H1 (cell line): ENCODE measurements at regions not wholly inside any gene's neighbourhood (a gene's known extent, or its start where the extent isn't known, plus 50 kb on each side); places are given as distances from the start of the nearest gene placed in this dataset.

Experiments used
- CTCF ChIA-PET: fragments of 300-600 bp; sonication (Branson Sonifier 250); formaldehyde crosslinking; loops from one replicate; lab custom pipeline; 2021; ENCODE audit not compliant: partially characterized antibody; lab: Charles Lee
- POLR2A ChIA-PET: fragments of 300-600 bp; sonication (Branson Sonifier 250); formaldehyde crosslinking; loops from one replicate; lab custom pipeline; 2021; ENCODE audit warnings: inconsistent platforms; ENCODE audit not compliant: partially characterized antibody; lab: Charles Lee
- DNase-seq, 2 experiments: peaks; one replicate each; pipeline versions ENCODE4 v3.0.0 to v3.0.0-alpha.2; 2010 to 2022; ENCODE audit warnings: low spot score in 2 of 2, low read depth in 1 of 2, mixed read lengths in 1 of 2
- FAIRE-seq: peaks from 2 replicates; lab custom pipeline; 2011; peaks lifted over from hg19 to GRCh38; lab: Jason Lieb, UNC
- H2AFZ ChIP-seq: 2 replicates; pipeline ENCODE4 v1.8.1; 2012; ENCODE audit warnings: low read length, inconsistent platforms
- H2AK5ac ChIP-seq: 2 replicates; pipeline ENCODE4 v1.6.1; 2013; ENCODE audit warnings: low read depth, low read length
- H2BK120ac ChIP-seq: replicated peaks from 2 replicates; pipeline ENCODE3; 2013; ENCODE audit warnings: low read depth, low read length, inconsistent platforms
- H2BK12ac ChIP-seq: 2 replicates; pipeline ENCODE4 v1.6.1; 2013; ENCODE audit warnings: low read depth, low read length
- H2BK15ac ChIP-seq: 2 replicates; pipeline ENCODE4 v1.6.1; 2013; ENCODE audit warnings: low read length
- H2BK20ac ChIP-seq: 2 replicates; pipeline ENCODE4 v1.6.1; 2013; ENCODE audit warnings: low read length
- H2BK5ac ChIP-seq: 2 replicates; pipeline ENCODE4 v1.6.1; 2013; ENCODE audit warnings: low read depth, low read length
- H3K14ac ChIP-seq: 2 replicates; pipeline ENCODE4 v1.6.1; 2013; ENCODE audit warnings: inconsistent platforms; ENCODE audit not compliant: insufficient read length
- H3K18ac ChIP-seq: 2 replicates; pipeline ENCODE4 v1.6.1; 2013; ENCODE audit warnings: low read length; ENCODE audit errors: extremely low read depth
- H3K23ac ChIP-seq: 2 replicates; pipeline ENCODE4 v1.6.1; 2013; ENCODE audit warnings: inconsistent platforms; ENCODE audit not compliant: insufficient read length
- H3K23me2 ChIP-seq: 2 replicates; pipeline ENCODE4 v1.6.1; 2013; ENCODE audit warnings: low read depth, low read length
- H3K27ac ChIP-seq: 2 replicates; pipeline ENCODE4 v1.6.1; 2011; ENCODE audit warnings: low read depth, low read length, inconsistent platforms
- H3K27me3 ChIP-seq, 4 experiments: replicated peaks in 1 of 4; 1 replicate in 1 of 4; 2 replicates in 3 of 4; pipeline versions ENCODE4 v1.6.1 to v1.8.1; 2011 to 2013; ENCODE audit warnings: low read length in 3 of 4, mild to moderate bottlenecking in 3 of 4, inconsistent platforms in 2 of 4, mixed read lengths in 2 of 4, moderate library complexity in 1 of 4; ENCODE audit not compliant: control insufficient read depth in 3 of 4, insufficient read depth in 3 of 4; ENCODE audit errors: extremely low read depth in 1 of 4
- H3K36me3 ChIP-seq, 4 experiments: 2 replicates each; pipeline versions ENCODE4 v1.6.1 to v1.8.1; 2011 to 2013; ENCODE audit warnings: mild to moderate bottlenecking in 4 of 4, low read length in 3 of 4, moderate library complexity in 2 of 4, control low read depth in 1 of 4, inconsistent platforms in 1 of 4; ENCODE audit not compliant: insufficient read depth in 4 of 4, control insufficient read depth in 2 of 4
- H3K4ac ChIP-seq: replicated peaks from 2 replicates; pipeline ENCODE3; 2013; ENCODE audit warnings: low read length, low read depth, mixed read lengths, inconsistent platforms; ENCODE audit not compliant: insufficient read length
- H3K4me1 ChIP-seq, 4 experiments: replicated peaks in 1 of 4; 1 replicate in 1 of 4; 2 replicates in 3 of 4; pipeline versions ENCODE4 v1.6.1 to v1.8.1; 2011 to 2013; ENCODE audit warnings: low read length in 3 of 4, inconsistent platforms in 2 of 4, mixed read lengths in 1 of 4; ENCODE audit not compliant: insufficient read depth in 4 of 4, control insufficient read depth in 3 of 4
- H3K4me2 ChIP-seq, 2 experiments: 2 replicates each; pipeline versions ENCODE4 v1.6.1 to v1.8.1; 2011 to 2013; ENCODE audit warnings: low read depth in 2 of 2, low read length in 2 of 2, control low read depth in 1 of 2, inconsistent platforms in 1 of 2, mild to moderate bottlenecking in 1 of 2; ENCODE audit not compliant: insufficient read depth in 1 of 2
- H3K4me3 ChIP-seq, 4 experiments: fragments of 200-600, 300-600 bp in 1 of 4; sonication (generic), shearing (Covaris generic), sonication (Bioruptor Twin) in 1 of 4; 2 replicates each; pipeline versions ENCODE4 v1.5.1 to v1.8.1; 2011 to 2016; ENCODE audit warnings: low read length in 4 of 4, low read depth in 3 of 4, control low read depth in 2 of 4, inconsistent platforms in 2 of 4, mild to moderate bottlenecking in 2 of 4, mixed read lengths in 1 of 4, moderate library complexity in 1 of 4; ENCODE audit not compliant: insufficient read depth in 2 of 4; ENCODE audit errors: extremely low read depth in 1 of 4
- H3K56ac ChIP-seq: replicated peaks from 2 replicates; pipeline ENCODE3; 2013; ENCODE audit warnings: low read depth, mild to moderate bottlenecking, mixed read lengths, low read length, inconsistent platforms; ENCODE audit not compliant: insufficient read length
- H3K79me1 ChIP-seq: 2 replicates; pipeline ENCODE4 v1.6.1; 2013; ENCODE audit warnings: low read depth, low read length, control low read depth
- H3K79me2 ChIP-seq, 2 experiments: 2 replicates each; pipeline versions ENCODE4 v1.6.1 to v1.8.1; 2012 to 2013; ENCODE audit warnings: low read length in 2 of 2, mild to moderate bottlenecking in 2 of 2, inconsistent platforms in 1 of 2; ENCODE audit not compliant: insufficient read depth in 2 of 2, control insufficient read depth in 1 of 2
- H3K9ac ChIP-seq, 4 experiments: replicated peaks in 1 of 4; 1 replicate in 1 of 4; 2 replicates in 3 of 4; pipeline versions ENCODE4 v1.6.1 to v1.8.1; 2011 to 2013; ENCODE audit warnings: low read depth in 3 of 4, low read length in 3 of 4, control low read depth in 2 of 4, mild to moderate bottlenecking in 2 of 4, moderate library complexity in 2 of 4, inconsistent platforms in 1 of 4; ENCODE audit errors: extremely low read depth in 1 of 4
- H3K9me3 ChIP-seq, 2 experiments: 2 replicates each; pipeline versions ENCODE4 v1.6.1 to v1.8.1; 2012 to 2013; ENCODE audit warnings: mild to moderate bottlenecking in 2 of 2, moderate library complexity in 2 of 2, control low read depth in 1 of 2, inconsistent platforms in 1 of 2, low read depth in 1 of 2, low read length in 1 of 2, mixed read lengths in 1 of 2; ENCODE audit not compliant: insufficient read depth in 2 of 2
- H4K20me1 ChIP-seq, 2 experiments: replicated peaks in 1 of 2; 2 replicates each; pipeline versions ENCODE3 to v1.8.1; 2011 to 2013; ENCODE audit warnings: inconsistent platforms in 2 of 2, low read length in 2 of 2, mild to moderate bottlenecking in 1 of 2; ENCODE audit not compliant: insufficient read depth in 2 of 2, control insufficient read depth in 1 of 2
- H4K5ac ChIP-seq: 2 replicates; pipeline ENCODE4 v1.6.1; 2013; ENCODE audit warnings: low read length, low read depth, mixed read lengths, inconsistent platforms; ENCODE audit not compliant: insufficient read length
- H4K8ac ChIP-seq: 2 replicates; pipeline ENCODE4 v1.8.0; 2013; ENCODE audit warnings: mild to moderate bottlenecking, moderate library complexity, low read length, inconsistent platforms; ENCODE audit not compliant: insufficient read depth; ENCODE audit errors: extremely low read depth
- H4K91ac ChIP-seq: replicated peaks from 2 replicates; pipeline ENCODE3; 2013; ENCODE audit warnings: low read length, mixed read lengths, inconsistent platforms; ENCODE audit not compliant: insufficient read length
- GTF2F1 ChIP-seq: IDR thresholded peaks from 2 replicates; pipeline ENCODE4 v1.6.1; 2012; ENCODE audit warnings: low read depth, low read length, improper control_type of control experiment, borderline replicate concordance
- MAFK ChIP-seq: IDR thresholded peaks from 2 replicates; pipeline ENCODE4 v1.6.1; 2012; ENCODE audit warnings: low read depth, mild to moderate bottlenecking, improper control_type of control experiment, low read length
- WGBS, 2 experiments: shearing (Covaris generic) in 1 of 2; methylation state at CpG; one replicate each; pipeline versions ENCODE4 v1.1.6 to v1.1.7; 2013 to 2015; ENCODE audit warnings: low lambda C conversion rate in 2 of 2, mixed read lengths in 2 of 2, inconsistent platforms in 1 of 2, low coverage in 1 of 2, missing lambda C conversion rate in 1 of 2; ENCODE audit not compliant: insufficient replicate concordance in 2 of 2, insufficient coverage in 1 of 2, insufficient read length in 1 of 2; ENCODE audit errors: extremely low coverage in 1 of 2, missing lambda C conversion rate in 1 of 2; 5-methylcytosine and 5-hydroxymethylcytosine counted together

DNA sequence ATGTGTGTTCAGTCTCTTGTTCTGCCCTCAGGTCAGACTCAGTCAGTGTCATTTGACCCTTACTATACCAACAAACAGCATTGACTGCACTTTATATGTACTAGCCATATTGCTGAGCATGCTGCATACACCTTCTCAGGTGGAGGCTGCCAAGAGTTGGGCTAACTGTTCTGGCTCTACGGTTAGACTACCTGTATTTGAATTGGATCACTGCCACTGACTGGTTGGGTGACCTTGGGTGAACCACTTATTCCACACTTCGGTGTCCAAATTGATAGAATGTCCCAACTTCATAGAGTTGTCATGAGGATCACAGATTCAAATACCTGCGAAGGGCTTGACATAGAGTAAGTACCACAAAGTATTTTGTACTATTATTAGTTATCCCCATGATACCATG lies 91.2 kb upstream of the GPR50 start:
- no peak overlapping the region for H3K4me2 ChIP-seq
- H3K4me1 ChIP-seq: peaks cover 0 to 5% (median 0%) of the 10 kb centered on the region in 4 experiments; a peak in 1 of 7 replicates
- H2BK15ac ChIP-seq: no peak overlapping the region
- no peaks in the 10 kb centered on the region for H3K36me3 ChIP-seq
- WGBS, 2 experiments: 97% methylated on average over 3 of the region's 3 CpGs; no CpG with 5 or more reads in 1 of the 2 experiments
- no peak overlapping the region for H2BK120ac ChIP-seq
- POLR2A ChIA-PET: no interaction called here
- no peaks in the 10 kb centered on the region for H3K9me3 ChIP-seq
- no peak overlapping the region for H4K91ac ChIP-seq
- H2AFZ ChIP-seq: no peak overlapping the region
- H4K5ac ChIP-seq: no peak overlapping the region
- peaks cover 2% of the 10 kb centered on the region; the same call in 1 of the 2 replicates for H3K23me2 ChIP-seq
- FAIRE-seq: no peak
- H3K27me3 ChIP-seq: peaks cover 0 to 9% (median 3%) of the 10 kb centered on the region in 4 experiments; a peak in 3 of 7 replicates
- H3K23ac ChIP-seq: no peak overlapping the region
- no peak overlapping the region for H3K14ac ChIP-seq
- CTCF ChIA-PET: interaction anchor here (1.6 kb wide), 1 partner anchor 319 kb away, joined by 3 read pairs; no protein-coding TSS in a partner anchor
- no peaks in the 10 kb centered on the region for H4K20me1 ChIP-seq
- H3K79me2 ChIP-seq: no peaks in the 10 kb centered on the region
- no peak overlapping the region for H2BK5ac ChIP-seq
- H3K4ac ChIP-seq: no peak overlapping the region
- TF ChIP-seq GTF2F1 (no peak), MAFK (no peak)
- H3K56ac ChIP-seq: no peak overlapping the region
- no peak overlapping the region for H2BK12ac ChIP-seq
- no peak overlapping the region for H3K4me3 ChIP-seq
- no peak overlapping the region for H3K27ac ChIP-seq
- H3K18ac ChIP-seq: no peak overlapping the region
- H3K9ac ChIP-seq: no peak overlapping the region
- H4K8ac ChIP-seq: no peak overlapping the region
- H2AK5ac ChIP-seq: no peak overlapping the region
- H2BK20ac ChIP-seq: no peak overlapping the region
- no peak for DNase-seq
- no peaks in the 10 kb centered on the region for H3K79me1 ChIP-seq
